Activated CD8-positive, alpha-beta memory T cell treated with anti-CD3 and anti-CD28 coated beads for 48 hours (primary cell): ENCODE measurements at regions not wholly inside any gene's neighbourhood (a gene's known extent, or its start where the extent isn't known, plus 50 kb on each side); places are given as distances from the start of the nearest gene placed in this dataset.

Experiments
- DNase-seq, 3 experiments: peaks; one replicate each; pipeline ENCODE4 v3.0.0-alpha.2; 2020; ENCODE audit warnings: low read depth in 2 of 3, low spot score in 2 of 3

DNA sequence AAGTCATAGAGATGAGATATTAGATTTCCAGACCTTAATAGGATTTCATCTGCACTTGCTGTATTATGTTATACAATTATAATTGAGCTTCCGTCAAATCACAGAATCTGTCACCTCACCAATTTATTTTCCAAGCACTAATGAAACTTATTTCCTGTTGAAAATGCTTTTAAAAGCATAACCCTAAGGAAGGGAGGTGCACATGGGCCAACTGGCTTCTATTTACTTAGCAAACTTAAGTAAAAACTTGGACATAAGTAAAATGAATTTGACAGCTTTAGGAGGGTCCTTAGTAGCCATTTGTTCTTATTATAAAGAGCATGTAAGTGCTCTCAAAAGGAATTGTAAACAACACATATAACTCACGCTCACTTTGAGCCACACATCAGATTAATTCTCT lies 462.2 kb upstream of the TMPO start:
- DNase-seq, result no peak

GRCh38 chr12:98057701-98058100 lies 457.7 kb upstream of the TMPO start:
- DNase-seq, result no peak

DNA sequence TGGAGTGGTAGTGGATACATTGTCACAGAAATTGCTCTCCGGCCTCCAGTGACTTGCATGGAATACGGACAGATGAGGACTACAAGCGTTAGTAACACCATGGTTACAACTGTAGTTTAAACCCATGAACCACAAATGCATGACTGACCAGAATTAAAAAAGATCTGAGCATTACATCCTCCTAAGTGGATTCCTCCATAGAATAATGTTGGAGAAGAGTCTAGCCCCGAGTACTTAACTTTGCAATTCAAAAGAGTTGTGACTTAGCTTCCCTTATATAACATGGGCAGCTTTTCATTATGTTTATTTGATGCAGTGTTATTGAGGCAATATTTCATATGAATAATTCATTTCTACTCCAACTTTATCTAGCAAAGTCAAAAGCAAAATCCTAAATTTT lies 457.2 kb upstream of the TMPO start:
- no peak for DNase-seq

- DNase-seq, result no peak
These were observed 456.6 kb upstream of the TMPO start for GRCh38 chr12:98058838-98059237.

GRCh38 chr12:98059659-98060343 lies 455.6 kb upstream of the TMPO start:
- no peak for DNase-seq

DNA sequence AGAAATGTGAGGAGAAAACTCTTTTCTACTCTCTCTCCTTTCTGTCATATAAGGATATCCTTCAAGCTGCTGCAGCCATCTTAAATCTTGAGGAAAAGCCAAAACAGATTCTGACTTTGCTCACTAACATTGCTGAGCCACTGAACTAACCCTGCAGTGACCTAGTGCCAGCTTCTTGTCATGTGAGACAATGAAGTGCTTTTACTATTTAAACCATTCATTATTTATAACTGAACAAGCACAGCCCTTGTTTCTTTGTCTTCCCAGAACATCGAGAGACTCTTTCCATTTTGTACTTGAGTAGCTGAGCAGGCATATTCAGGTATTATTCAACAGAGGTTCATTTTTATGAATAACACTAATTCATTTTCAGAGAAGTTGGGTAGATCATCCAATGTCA lies 455.0 kb upstream of the TMPO start:
- no peak for DNase-seq

GRCh38 chr12:98062464-98063245 lies 452.7 kb upstream of the TMPO start:
- no peak for DNase-seq

DNA sequence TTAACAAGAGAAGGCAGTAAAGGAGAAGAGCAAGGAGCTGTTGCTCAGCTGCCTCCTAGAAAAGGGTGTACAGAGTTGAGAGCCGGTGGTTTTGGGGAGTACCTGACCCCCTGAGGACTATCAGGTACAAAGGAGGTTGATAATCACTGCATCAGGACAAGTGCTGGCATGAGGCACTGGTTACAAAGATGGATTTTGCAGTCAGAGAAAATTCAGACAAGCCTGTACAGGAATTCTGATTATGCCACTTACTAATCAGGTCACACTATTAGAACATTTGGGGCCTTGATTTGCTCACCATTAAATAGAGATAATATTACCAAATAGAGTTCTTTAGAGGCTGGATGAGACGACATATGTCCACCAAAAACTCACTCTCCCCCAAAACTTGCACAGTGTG lies 450.9 kb upstream of the TMPO start:
- no peak for DNase-seq

GRCh38 chr12:98067795-98068194 lies 447.6 kb upstream of the TMPO start:
- DNase-seq, result no peak

DNA sequence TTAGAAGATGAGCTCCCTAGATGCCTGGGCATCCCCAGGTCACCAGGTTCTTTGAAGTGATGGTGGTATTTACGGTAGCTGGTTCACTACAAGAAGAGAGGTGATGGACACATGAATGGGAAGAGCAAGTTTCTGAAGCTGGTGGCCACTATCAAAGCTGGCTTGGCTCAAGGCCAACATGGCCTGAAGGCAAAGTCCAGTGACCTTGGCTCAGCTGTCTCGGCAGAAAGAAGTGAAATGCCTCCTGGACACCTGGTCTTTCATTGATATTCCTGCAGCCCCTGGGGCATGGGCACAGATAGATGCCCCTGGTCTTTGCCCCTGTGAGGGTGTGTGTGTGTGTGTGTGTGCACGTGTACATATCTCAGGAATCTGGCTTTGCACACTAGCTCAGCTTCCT lies 441.8 kb upstream of the TMPO start:
- DNase-seq, result no peak

DNA sequence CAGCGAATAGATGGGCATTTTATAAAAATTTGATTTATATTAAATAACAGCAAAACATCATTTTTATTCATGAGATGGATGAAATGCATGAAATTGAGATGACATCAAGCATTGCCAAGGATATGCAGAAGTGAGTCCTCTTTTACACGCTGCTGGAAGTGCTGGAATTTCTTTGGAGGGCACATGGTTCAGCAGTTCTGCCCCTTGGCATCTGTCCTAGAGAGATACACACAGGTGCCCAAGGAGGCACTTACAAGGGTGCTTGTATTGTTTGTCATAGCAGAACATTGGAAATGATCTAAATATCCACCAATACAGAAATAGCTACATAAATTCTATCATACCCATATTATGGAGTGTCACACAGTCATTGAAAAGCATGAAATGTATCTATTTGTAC lies 441.1 kb upstream of the TMPO start:
- DNase-seq, result no peak

DNA sequence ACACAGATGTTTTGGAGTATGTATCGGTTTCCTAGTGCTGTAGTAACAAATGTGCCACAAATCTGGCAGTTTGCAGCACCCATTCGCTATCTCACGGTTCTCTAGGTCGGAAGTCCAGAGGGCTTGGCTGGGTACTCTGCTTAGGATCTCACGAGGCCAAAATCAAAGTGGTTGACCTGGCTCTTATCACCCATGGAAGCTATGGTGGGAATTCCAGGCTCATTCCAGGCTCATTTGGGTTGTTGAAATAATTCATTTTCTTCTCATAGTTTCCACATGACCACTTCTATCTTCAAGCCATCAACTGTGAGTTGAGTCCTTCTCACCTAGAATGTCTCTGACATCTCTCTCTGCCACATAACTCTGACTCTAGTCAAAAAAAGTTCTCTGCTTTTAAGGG lies 431.0 kb upstream of the TMPO start:
- DNase-seq, result no peak

- DNase-seq, result no peak
These were observed 430.2 kb upstream of the TMPO start for GRCh38 chr12:98085046-98085755.

- DNase-seq, result no peak
These were observed 424.7 kb upstream of the TMPO start for GRCh38 chr12:98090731-98091130.

GRCh38 chr12:98096436-98096835 lies 419.0 kb upstream of the TMPO start:
- no peak for DNase-seq

- DNase-seq, result no peak
These were observed 409.2 kb upstream of the TMPO start for GRCh38 chr12:98106031-98106683.

GRCh38 chr12:98109266-98109665 lies 406.1 kb upstream of the TMPO start:
- DNase-seq, result no peak

DNA sequence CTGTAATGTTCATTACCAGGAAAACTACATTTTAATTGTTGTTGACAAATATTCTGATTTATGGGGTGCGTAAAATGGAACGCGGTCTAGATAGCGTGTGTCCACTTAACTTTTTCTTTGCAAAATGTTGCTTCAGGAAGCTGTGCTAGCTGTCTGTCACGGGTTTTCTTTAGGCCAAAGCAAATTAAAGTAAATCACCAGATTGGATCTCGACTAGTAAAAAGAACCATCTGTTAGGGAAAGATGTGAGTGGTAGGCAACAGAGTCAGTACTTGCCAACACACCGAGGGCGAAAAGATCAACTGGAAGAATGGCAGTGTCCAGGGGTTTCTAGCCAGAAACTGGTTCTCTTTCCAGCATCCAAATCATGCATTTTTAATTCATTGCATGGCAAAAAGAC lies 404.9 kb upstream of the TMPO start:
- no peak for DNase-seq

GRCh38 chr12:98113548-98113947 lies 401.8 kb upstream of the TMPO start:
- DNase-seq, result no peak

- DNase-seq, result no peak
These were observed 393.4 kb upstream of the TMPO start for GRCh38 chr12:98121963-98122362.

GRCh38 chr12:98123021-98123461 lies 392.3 kb upstream of the TMPO start:
- no peak for DNase-seq
